8988T (cell line): ENCODE measurements at regions not wholly inside any gene's neighbourhood (a gene's known extent, or its start where the extent isn't known, plus 50 kb on each side); places are given as distances from the start of the nearest gene placed in this dataset.

Source experiments
- DNase-seq: peaks from one replicate; pipeline ENCODE4 v3.0.0; 2011

DNA sequence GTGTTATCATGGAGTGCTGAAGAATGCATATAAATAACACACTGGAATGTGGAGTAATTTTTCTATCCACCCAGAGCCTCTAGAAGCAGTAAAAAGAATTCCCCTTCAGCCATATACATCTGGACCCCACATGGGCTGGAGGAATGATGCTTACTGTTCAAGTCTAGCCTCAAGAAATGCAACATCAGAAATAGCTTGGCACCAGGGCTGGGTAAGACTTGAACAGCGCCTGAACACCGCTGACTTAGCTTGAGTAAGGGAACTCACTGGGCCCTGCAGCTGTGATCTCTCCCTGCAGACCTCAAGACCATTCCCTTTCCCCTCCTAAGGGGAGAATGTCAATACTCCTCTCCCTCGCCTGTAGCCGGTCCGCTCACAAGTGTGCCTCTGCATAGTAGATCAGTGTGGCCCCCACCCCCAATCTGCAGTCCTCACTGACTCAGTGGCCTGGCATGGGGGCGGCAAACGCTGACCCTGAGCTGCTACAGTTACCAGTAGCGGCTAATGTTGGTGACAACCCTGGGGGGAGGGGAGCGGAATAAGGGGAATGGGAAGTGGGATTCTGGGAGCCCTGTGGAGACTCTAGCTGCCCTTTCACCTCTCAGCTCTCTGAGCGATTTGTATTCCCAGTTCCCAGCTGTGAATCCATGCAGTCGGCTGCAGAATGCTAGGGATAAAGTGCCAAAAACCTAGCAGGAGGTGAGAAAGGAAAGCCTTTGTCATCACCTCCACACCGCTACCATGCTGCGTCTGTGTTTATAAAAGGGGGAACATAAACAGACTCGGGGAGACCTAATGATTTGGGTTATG is 483.9 kb downstream of the DISC1 start:
- no peak for DNase-seq

DNA sequence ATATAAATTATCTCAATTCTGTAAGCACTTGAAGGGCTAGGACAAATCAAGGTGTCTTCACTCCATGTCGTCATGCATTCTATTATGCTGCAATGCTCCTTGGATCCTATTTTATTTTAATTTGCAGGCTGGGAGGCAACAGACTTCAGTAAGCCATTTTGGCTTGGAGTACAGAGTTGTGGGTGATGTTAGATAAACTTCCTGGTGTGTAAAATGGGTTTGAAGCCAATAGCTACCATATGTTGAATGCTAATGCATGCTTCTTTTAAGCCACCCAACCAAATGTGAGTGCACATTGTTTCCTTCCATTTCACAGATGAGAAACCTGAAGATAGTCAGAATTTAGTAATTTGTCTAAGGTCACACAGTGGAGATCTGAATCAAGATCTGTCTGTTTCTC is 482.8 kb downstream of the DISC1 start:
- DNase-seq, result no peak

DNA sequence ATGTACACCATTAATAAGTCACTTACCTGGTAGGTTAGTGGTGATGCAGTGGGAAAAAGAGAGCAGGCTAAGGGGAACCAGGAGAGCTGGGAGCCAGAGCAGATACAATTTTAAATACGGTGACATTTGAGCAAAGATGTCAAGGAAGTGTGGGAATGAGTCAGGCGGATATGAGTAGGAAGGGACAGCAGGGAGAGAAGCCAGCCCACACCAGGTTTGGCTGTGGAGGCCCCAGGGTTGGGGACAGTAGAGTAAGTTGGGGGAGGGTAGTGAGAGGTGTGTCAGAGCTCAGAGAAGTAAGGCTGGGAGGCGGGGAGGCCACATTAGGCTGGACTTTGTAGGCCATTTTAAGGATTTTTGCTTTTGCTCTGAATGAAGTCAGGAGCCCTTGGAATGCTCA is 482.0 kb downstream of the DISC1 start:
- no peak for DNase-seq

DNA sequence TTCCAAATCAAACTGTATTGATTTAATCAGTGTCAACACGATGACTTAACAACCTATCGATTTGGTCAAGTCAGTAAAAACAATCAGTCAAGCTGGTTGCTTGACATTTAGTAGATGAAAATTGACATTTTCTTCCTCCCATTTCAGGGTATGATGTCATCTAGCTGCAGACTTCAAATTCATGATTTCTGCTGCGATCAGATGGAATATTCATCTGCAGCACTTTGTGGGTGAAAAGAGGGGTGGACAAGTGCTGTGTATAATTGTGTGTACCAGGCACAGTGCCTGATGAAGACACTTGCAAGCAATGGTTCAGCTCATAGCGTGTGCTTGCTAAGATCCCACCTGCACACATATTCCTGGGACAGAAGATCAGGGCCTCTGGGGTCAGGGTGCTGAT is 479.8 kb downstream of the DISC1 start:
- DNase-seq, result no peak

DNA sequence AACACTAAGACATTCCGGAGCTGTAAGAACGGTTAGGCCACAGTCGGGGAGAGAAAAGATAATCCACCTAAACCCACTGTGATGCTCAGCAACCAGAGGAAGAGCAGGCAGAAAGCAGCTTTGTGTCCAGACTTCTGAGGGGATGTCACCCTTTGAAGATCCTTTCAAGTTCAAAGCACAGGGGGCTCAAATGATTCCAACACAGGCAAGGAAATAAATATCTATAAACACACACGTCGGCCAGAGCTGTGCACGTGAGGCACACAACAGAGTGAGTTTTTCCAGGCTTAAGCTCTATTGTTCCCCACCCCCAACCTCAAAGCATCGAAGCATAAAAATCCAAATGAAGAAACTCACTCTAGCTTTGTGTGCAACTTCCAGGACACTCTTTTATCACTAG is 479.0 kb downstream of the DISC1 start:
- DNase-seq, result no peak

DNA sequence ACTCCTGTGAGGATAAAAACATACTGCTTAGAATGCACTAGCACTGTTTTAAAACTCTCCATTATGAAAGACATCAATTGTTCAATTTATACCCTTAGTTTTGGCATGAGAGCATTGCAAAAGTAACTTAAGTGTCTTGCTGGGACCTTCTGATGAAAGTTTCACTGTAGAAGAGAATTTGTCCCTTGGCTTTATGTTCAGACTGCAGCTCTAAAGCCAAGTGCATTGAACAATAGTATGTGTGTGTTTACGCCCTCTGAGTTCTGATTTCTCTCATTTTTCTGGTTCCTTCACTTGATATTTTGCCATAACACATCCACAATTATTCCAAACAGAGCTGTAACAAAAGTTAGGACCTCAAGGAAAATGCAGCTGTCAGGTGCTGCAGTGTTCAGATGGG is 474.6 kb downstream of the DISC1 start:
- DNase-seq, result no peak

DNA sequence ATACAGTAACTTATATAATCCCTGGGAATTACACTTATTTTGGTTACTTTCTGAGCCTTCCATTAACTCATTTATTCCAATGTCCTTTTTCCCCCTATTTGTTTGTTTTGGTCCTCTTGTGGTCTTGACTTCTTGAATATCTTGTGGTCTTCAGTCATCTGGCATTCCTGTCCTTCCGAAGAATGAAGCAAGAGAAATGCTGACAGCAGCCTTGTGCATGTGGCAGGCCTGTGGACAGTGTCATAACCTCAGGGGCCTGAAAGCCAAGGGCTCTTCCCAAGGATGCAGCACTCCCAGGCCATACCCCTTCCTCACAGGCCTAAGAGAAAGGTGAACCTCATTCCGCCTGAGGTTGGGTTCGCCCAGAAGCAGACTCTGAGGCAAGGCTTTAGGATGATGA is 470.2 kb downstream of the DISC1 start:
- DNase-seq, result no peak
